GM21737 (cell line): ENCODE measurements at regions not wholly inside any gene's neighbourhood (a gene's known extent, or its start where the extent isn't known, plus 50 kb on each side); places are given as distances from the start of the nearest gene placed in this dataset.

Experiments
- ATAC-seq: cut with Tn5 transposase; IDR thresholded peaks from one replicate; pipeline ENCODE4 v1.9.1; 2021; ENCODE audit warnings: mild to moderate bottlenecking, moderate library complexity; ENCODE audit not compliant: unreplicated experiment

DNA sequence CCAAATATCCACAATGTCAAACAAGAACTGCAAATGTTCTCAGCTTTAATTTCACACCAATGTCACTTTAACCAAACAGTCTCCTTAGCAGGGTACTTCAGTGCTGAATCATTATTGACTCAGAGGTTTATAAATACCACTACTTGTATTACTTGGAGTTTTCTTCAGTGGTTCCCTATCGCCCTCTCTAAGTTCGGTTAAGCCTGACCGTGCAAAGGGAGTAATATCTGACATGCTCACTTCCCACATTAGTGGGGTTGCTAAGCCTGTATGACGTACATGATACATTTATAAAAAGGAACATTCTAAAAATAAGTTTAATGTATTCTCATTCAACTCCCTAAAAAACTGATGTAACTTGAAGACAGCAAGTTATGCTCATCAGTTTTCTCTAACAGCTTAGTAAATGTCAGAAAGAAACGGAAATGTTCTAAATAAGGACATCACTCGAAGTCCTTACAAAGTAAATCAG is 93.1 kb upstream of the ZC3H12C start:
- peak; percentile 91 for ATAC-seq

DNA sequence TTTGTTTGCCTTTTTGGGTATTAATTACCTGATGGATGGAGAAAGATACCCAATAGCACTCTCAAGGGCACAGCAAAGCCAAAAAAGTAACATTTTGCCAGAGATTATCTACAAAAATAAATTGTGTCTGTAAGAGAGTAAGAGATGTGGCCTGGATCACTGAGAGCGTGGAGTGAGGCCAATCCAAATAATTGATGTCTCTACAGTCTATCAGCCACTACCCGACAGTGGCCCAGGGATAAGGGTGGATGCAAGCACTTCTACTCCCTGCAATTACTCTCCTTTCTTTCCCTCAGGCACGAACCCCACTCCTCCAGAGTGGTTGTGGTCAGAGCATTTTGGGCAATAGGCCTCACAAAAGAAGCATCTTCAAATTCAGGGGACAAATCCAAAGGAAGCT is 92.3 kb upstream of the ZC3H12C start:
- ATAC-seq = no peak

- no peak for ATAC-seq
These were observed 89.8 kb upstream of the ZC3H12C start for GRCh38 chr11:110003426-110003825.

- no peak for ATAC-seq
These were observed 81.6 kb upstream of the ZC3H12C start for GRCh38 chr11:110011595-110011994.

- no peak for ATAC-seq
These were observed 77.5 kb upstream of the ZC3H12C start for GRCh38 chr11:110015695-110016094.

DNA sequence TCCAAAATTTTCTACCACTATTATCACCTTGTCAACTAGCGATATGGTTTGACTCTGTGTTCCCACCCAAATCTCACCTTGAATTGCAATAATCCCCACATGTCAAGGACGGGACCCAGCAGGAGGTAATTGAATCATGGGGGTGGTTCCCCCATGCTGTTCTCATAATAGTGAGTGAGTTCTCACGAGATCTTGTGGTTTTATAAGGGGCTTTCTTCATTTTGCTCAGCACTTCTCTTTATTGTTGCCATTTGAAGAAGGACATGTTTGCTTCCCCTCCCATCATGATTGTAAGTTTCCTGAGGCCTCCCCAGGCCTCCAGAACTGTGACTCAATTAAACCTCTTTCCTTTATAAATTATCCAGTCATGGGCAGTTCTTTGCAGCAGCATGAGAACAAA is 73.5 kb upstream of the ZC3H12C start:
- ATAC-seq = no peak

DNA sequence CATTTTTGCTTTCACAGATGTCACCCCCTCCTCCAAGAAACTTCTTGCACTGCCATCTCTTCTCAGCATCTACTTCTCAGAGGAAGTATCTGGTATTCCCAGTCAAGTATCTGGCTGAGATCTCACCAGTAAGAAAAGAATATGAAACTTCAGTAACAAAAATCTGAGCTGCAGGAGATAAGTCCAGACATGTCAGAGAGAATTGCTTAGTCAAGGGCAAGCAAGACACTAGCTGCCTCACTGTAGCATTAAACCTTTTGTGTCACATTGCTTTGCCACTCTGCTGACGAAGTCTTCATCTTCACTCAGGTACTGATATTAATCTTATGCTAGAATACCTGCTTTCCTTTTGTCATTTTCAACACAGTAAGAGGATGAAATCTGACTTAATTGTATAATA is 70.6 kb upstream of the ZC3H12C start:
- ATAC-seq = no peak

DNA sequence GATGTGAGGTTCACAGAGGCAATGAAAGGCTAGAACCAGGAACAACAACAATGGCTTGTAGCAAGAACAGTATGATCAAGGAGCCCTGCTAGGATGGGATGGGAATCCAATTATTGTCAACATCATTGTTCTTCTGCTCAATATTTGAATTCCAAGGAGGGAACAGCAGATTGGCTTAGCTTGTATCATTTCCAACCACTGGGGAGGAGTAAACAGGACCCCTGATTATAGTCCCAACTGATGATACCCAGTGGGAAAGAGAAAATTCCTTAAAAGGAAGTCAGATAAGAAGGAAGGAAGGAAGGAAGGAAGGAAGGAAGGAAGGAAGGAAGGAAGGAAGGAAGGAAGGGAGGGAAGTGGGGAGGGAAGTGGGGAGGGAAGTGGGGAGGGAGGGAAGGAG is 69.5 kb upstream of the ZC3H12C start:
- no peak for ATAC-seq

GRCh38 chr11:110026858-110027626 is 66.2 kb upstream of the ZC3H12C start:
- ATAC-seq = peak; percentile 90

GRCh38 chr11:110027627-110028371 is 65.4 kb upstream of the ZC3H12C start:
- ATAC-seq = peak; percentile 39

GRCh38 chr11:110028921-110029320 is 64.3 kb upstream of the ZC3H12C start:
- no peak for ATAC-seq

GRCh38 chr11:110029714-110030113 is 63.5 kb upstream of the ZC3H12C start:
- no peak for ATAC-seq

GRCh38 chr11:110031171-110031570 is 62.0 kb upstream of the ZC3H12C start:
- ATAC-seq = no peak

- ATAC-seq = no peak
These were observed 60.9 kb upstream of the ZC3H12C start for GRCh38 chr11:110032259-110032658.

- ATAC-seq = no peak
These were observed 60.1 kb upstream of the ZC3H12C start for GRCh38 chr11:110032957-110033570.

DNA sequence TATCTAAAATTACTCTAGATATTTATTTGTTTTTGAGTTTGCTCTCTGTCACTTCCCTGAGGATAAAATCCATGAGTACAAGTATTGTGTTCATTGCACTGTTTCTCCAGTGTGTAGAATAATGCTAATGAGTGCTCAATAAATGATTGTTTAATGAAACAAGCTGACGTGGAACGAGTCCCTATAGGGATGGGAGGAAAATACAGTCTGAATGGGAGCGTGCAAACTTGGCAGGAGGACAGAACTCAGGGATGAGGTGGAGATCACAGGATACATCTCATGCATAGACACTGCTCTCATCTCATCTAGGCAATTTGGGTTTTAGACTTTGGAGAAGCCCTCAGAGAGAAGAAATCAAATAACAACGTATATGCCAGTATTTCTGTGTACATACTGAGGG is 58.4 kb upstream of the ZC3H12C start:
- no peak for ATAC-seq

- no peak for ATAC-seq
These were observed 57.8 kb upstream of the ZC3H12C start for GRCh38 chr11:110035357-110035756.

DNA sequence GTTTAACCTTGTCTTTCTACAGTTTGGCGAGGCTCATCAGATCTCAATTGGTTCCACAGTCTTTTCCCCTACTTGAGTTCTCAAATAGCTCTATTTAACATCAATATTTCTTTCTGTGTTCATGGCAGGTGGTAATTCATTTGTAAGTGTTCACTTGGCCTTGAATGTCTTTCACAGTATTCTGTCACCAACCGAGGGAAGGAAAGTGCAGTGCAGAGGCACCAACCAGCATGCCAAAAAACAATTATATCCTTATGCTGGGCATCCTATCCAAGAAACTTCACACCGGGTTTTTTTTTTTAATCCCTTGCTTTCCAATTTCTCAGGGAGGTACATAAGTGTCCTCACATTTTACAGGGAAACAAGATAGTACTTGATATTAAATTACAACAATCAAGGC is 55.0 kb upstream of the ZC3H12C start:
- no peak for ATAC-seq
